GM19239 (cell line): ENCODE measurements at regions not wholly inside any gene's neighbourhood (a gene's known extent, or its start where the extent isn't known, plus 50 kb on each side); places are given as distances from the start of the nearest gene placed in this dataset.
"Not testable (repeated sequence)": the region's sequence is repeated elsewhere in the genome, so short reads cannot be mapped to it uniquely, and the experiment has no call there.

Experiments used
- DNase-seq: peaks from one replicate; pipeline ENCODE4 v3.0.0; 2011; ENCODE audit warnings: low spot score; ENCODE audit not compliant: insufficient read length
- FAIRE-seq: peaks from 2 replicates; lab custom pipeline; 2011; peaks lifted over from hg19 to GRCh38; lab: Jason Lieb, UNC

- FAIRE-seq: no peak
Measured at GRCh38 chr13:61144834-61145593, 270.6 kb downstream of the PCDH20 start.

DNA sequence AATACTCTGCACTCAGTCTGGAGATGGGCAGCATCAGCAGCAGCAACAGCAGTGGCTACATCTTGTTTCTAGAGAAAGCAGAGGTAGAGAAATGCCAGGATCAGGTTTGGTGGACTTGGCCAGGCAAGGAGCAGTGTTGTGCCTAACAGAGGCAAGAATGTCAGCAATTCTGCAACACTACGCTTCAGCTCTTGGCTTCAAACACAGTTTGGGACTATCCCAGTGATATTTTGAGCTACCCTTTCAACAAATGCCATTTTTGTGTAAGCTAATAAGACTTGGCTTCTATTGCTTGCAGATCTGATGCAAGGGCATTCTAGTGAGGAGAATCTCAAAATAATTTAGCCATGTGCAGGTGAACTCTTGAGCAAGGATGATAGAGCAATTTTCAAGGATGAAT is 271.3 kb downstream of the PCDH20 start:
- FAIRE-seq (no peak), DNase-seq (no peak)

More at GRCh38 chr13:61144834-61145593, 270.6 kb downstream of the PCDH20 start:
- no peak for DNase-seq

DNA sequence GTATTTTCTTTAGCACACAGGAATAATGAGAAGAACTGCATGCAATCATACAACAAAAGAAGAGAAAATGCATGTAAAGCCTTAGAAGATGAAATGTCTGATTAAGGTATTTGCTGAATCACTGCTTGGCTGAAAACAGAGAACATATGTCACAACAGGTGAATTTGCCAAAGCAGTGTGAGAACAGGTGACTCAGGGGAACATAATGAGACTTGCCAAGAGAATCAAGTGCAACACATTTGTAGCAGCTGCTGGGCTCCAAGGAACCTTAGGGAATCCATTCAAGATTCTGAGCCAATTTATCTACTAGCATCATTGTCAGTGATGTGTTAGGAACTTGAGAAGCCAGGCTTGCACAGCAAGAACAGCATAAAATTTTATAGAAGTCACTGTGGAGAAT is 273.1 kb downstream of the PCDH20 start:
- FAIRE-seq: no peak
- DNase-seq: no peak

DNA sequence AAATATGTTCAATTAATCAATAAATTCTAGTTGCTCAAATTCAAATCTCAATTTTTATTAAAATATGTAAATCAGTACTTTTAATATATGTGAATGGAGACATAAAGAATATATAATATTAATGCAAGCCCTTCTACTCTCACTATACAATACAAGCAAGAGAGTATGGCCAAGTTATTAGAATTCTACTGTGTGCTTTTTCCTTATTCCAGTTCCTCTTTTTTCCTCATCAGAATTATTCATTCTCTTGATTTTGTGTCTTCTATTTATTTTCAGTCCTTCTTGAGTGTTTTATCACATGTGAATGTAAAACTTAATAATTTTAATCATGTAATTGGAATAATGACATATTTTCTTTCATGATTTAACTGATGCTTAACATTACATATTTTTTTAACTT is 276.8 kb downstream of the PCDH20 start:
- DNase-seq (no peak), FAIRE-seq (no peak)

DNA sequence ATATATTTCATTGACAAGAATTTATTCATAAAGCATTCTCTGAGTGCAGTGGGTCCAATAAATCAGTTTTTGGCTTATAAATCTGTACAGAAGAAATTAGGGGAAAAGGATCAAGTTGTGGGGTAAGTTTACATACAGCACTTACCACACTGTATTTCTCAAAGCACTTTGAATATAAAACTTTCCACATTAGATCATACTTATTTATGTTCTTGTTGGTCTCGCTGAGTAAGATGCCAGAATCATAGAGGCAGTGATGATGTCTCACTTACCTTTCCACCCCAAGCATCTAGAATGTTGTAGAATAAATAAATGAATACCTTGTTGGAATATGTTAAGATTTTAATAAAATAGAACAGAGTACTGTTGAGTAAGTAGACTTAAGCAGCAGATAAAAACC is 279.1 kb downstream of the PCDH20 start:
- DNase-seq (no peak), FAIRE-seq (no peak)

DNA sequence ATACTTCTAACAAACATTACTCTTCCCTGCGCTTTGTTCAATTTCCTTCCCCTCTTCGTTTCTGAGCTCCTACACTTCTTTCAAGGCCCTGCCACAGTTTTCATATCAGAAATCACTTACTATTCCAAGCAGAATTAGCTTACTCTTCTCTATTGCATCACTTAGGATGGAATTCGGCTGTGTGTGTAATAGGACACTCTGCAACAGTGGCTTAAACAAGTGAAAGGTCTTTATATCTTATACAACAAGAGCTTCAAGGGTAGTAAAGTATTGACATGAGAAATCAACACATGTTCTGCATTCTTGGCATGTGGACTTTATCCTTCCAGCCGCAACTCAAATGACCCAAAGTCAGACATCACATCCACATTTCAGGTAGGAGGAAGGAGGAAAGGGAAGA is 279.6 kb downstream of the PCDH20 start:
- no peak for DNase-seq
- FAIRE-seq: no peak

- FAIRE-seq (no peak), DNase-seq (no peak)
Measured at GRCh38 chr13:61135583-61135982, 280.1 kb downstream of the PCDH20 start.

DNA sequence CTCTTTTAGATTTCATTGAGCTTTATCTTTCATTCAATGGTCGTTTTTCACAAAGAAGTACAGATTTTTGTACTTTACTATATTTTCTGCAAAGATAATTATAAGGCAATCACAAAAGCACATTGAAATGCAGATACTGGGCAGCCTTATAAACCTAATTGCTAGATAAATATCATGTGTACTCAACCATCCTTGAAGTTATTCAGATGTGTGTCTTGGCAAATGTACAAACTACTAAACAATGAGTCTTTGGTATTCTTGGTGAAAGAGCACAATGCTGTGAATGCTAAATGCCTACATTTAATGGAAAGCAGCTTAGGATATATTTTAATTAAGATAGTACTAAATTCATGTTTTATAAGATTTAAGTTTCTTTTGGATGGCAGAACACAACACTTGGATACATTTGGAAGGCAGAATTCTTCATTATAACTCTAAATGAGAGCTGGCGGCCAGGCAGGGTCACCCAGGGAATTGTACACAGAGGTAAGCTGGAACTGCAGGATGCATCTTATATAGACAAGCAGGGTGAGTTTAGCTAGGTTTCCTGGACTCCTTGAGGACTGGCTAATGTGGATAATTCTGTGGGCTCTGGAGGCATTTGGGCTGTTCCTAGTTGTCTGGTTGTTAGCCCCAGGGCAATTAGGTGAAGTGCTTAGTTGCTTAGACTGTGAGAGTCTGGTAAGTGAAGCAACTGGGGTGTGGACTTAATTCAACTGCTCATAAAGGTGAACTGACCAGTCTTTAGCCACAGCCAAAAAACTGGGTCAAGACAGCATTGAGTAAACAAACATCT is 286.6 kb downstream of the PCDH20 start:
- no peak for DNase-seq
- FAIRE-seq: no peak

DNA sequence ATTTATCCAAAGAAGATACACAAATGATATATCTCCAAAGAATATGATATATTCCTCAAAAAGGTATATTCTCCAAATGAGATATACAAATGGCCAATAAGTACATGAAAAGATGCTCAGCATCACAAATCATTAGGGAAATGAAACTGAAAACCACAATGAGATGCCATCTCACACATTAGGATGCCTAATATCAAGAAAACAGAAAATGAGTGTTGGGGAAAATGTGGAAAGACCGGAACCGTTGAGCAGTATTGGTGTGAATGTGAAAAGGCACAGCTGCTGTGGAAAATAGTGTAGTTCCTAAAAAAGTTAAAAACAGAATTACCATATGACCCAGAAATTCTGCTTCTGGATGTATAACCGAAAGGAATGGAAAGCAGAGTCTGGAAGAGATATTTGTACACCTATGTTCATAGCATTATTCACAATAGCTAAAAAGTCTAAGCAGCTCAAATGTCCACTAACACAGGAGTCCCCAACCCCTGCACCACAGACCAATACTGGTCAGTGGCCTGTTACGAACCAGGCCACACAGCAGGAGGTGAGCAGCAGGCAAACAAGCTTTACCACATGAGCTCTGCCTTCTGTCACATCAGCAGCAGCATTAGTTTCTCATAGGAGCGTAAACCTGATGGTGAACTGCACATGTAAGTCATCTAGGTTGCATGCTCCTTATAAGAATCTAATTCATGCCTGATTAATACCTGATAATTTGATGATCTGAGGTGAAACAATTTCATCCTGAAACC is 291.9 kb downstream of the PCDH20 start:
- DNase-seq: no peak
- FAIRE-seq: no peak

DNA sequence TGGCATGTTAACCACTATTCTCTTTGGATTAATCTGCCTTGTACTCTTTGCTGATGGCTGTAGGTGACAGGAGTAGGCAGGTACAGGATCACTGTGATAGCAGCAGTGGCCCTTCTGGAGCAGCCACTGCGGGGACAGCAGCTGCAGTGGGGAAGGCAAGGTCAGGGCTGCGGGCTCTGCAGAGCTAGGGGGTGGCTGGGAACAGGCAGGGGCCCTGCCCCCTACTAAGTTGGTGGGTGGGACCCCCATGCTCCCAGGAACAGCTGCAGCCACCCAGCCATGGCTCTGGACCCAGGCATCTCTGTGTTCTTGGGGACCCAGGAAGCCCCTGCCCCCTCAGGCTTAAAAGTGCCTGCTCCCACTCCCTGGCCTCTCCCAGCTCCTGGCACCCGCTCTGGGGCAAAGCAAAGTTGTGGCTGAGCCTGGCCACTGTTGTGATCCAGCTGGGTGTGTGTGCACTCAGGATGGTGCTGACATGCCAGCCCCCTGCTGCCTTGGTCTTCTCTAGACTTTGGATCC is 302.4 kb downstream of the PCDH20 start:
- DNase-seq (no peak), FAIRE-seq (no peak)

DNA sequence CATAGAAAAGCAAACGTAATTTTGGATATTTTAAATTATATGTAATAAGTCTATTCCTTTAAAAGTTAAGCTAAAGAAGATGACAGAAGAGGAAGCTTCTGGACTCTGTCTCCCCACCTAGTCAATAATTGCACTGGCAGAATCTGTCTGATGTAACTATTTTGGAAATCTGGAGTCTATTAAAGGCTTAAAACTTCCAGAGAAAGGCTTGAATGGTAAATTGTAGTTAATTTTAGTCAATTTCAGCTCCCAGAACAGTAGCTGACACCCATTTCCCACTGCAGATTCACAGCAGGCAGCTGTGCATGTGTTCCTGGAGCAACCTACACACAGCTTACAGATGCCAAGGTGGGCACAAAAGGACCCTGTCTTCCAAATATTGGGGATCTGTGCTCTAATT is 304.1 kb downstream of the PCDH20 start:
- FAIRE-seq (no peak), DNase-seq (no peak)

DNA sequence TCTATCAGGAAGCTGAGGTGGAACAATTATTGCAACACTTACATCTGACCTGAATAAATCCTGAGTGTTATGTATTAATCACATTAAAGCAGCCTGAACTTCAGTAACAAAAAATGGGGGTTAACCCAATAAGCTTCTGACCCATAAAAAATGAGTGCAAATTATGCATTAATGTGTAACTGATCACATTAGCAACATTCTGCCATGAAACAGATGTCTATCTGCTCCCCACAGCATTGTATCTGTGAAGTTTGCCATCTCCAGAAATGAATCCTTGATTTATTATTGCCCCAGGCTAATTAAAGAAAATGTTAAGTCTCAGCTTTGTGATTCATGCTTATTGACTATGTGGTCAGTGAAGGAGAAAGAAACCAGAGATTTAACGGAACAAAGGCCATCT is 304.9 kb downstream of the PCDH20 start:
- DNase-seq (no peak), FAIRE-seq (no peak)

DNA sequence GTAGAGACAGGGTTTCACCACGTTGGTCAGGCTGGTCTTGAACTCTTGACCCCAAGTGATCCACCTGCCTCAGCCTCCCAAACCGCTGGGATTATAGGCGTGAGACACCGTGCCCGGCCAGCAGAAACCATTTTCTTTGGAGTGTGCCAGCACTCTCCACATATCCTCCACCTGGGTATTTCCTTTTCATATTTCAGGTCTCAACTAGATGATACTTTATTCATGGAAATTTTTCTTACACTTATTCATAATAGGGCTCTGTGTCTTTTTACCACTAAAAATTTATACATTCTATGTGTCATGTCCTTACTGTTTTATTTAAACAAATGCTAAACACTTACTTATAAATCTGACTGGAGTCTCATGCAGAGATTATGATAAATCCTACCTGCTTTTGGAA is 305.9 kb downstream of the PCDH20 start:
- no peak for FAIRE-seq
- DNase-seq: no peak

- DNase-seq (no peak), FAIRE-seq (no peak)
Measured at GRCh38 chr13:61107989-61108388, 307.7 kb downstream of the PCDH20 start.

- FAIRE-seq: no peak
- DNase-seq: no peak
Measured at GRCh38 chr13:61095885-61096284, 319.8 kb downstream of the PCDH20 start.

DNA sequence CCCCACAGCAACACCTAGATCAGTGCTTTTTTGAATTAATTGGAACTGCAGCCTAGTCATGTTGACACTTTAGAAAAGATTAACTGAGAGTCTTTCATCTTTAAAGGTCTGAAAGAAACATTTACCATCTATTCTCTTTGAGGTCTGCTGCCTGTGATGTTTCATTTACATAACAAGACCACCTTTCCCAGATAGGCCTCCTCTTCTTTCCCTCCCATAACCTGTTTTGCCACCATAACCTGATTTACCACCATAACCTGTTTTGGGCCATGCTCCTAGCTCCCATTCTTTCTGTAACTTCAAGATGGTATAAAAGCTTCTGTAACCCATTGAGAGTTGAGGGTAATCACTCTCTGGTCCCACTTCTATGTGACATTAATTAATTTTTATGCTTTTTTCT is 320.8 kb downstream of the PCDH20 start:
- no peak for FAIRE-seq
- no peak for DNase-seq

DNA sequence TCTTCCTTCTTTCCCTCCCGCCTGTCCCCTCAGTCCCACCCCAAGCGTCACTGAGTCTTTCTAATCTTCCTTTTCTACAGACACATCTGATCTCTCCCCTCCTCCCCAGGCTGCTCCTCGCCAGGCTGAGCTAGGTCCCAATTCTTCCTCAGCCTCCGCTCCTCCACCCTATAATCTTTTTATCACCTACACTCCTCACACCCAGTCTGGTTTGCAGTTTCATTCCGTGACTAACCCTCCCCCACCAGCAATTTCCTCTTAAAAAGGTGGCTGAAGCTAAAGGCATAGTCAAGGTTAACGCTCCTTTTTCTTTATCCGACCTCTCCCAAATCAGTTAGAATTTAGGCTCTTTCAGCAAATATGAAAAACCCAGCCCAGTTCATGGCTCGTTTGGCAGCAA is 325.8 kb downstream of the PCDH20 start:
- DNase-seq, FAIRE-seq: not testable (repeated sequence)

GRCh38 chr13:61086087-61086486 is 329.6 kb downstream of the PCDH20 start:
- DNase-seq (no peak), FAIRE-seq (no peak)

DNA sequence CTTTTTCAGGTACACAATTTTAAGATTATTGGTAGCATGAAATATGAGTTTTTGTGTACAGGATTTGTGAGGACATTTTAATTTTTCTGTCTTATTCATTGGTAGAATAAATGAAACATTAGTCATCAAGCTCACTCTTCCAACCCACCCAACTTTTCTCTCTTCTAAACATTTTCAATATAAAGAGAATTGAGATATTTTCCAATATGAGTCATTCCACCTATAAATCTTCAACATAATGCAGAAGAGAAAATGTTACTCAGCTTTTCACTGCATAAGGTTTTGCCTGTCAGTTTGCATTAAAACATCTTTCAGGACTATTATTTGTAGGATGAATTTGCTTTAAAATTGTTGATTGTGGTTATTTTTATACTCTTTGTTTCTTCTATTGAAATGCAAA is 330.7 kb downstream of the PCDH20 start:
- FAIRE-seq: no peak
- DNase-seq: no peak

DNA sequence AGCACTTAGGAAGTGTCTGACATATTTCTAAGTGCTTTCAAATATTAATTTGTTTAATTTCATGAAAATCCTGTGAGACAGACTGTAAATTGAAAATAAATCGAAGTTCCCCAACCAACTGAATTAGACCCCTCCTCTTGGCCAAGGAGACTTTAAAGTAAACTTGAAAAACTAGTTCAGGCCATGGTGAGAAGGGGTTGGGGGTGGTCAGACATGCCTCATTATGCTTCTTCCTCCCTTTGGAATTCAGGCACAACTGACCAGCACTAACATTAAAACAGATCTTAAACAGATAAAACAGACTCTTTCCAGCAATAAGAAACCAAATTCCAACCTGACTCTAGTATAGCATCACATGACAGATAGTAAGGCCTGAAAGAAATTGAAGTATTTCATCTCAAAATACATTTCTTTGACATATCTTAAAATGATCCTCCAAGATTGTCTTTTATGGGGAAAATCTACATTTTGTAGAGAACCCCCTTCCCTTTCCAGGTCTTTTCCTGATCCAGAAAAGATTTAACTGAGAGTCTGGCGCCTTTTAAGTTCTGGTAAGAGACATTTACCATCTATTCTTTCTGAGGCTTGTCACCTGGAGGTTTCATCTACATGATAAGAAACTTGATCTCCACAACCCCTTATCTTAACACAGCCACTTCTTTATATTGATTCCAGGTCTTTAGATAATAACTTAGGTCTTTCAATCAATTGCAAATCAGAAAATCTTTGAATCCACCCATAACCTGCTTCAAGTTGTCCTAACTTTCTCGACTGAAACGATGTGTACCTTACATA is 336.5 kb downstream of the PCDH20 start:
- DNase-seq (no peak), FAIRE-seq (no peak)
